HepG2 (cell line): ENCODE measurements at regions not wholly inside any gene's neighbourhood (a gene's known extent, or its start where the extent isn't known, plus 50 kb on each side); places are given as distances from the start of the nearest gene placed in this dataset.

ENCODE experiments used
- ATAC-seq: fragments of 200-7000 bp; cut with Tn5 transposase; 3 replicates; pipeline ENCODE4 v1.9.1; 2020; ENCODE audit warnings: mild to moderate bottlenecking, moderate library complexity
- BruUV-seq: library from RNA; stranded (reverse); fragments of 400-500 nt; replicated peaks from 2 replicates; lab custom pipeline; 2021; lab: Mats Ljungman, UMichigan
- CTCF ChIA-PET: fragments of 300-600 bp; formaldehyde crosslinking; extraction: SDS; loops from one replicate; lab custom pipeline; 2021; ENCODE audit warnings: low total read pairs, inconsistent platforms, low intra/inter-chr PET ratio; lab: Yijun Ruan, JAX
- POLR2A ChIA-PET: fragments of 350-600 bp; sonication (Branson Sonifier 250); formaldehyde crosslinking; loops from one replicate; lab custom pipeline; 2020; ENCODE audit warnings: antibody characterized with exemption, inconsistent platforms; lab: Yijun Ruan, JAX
- DNase-seq: peaks from one replicate; pipeline ENCODE4 v3.0.0-alpha.2; 2015; ENCODE audit warnings: low spot score
- FAIRE-seq: peaks from 3 replicates; lab custom pipeline; 2011; peaks lifted over from hg19 to GRCh38; lab: Jason Lieb, UNC
- H2AFZ ChIP-seq: one replicate; pipeline ENCODE4 v1.6.1; 2011; ENCODE audit warnings: low read length, inconsistent platforms
- H3K27ac ChIP-seq: fragments of 300-600 bp; 3 replicates; pipeline ENCODE4 v1.8.0; 2011; ENCODE audit warnings: mixed run types, mild to moderate bottlenecking, mixed read lengths, low read length, inconsistent platforms; ENCODE audit not compliant: insufficient read depth; ENCODE audit errors: extremely low read length
- H3K27me3 ChIP-seq, 2 experiments: fragments of 200-600 bp in 1 of 2; 2 replicates in 1 of 2; 3 replicates in 1 of 2; pipeline versions ENCODE4 v1.6.0 to v1.8.0; 2011; ENCODE audit warnings: low read length in 2 of 2, mild to moderate bottlenecking in 2 of 2, moderate library complexity in 2 of 2, inconsistent platforms in 1 of 2; ENCODE audit not compliant: insufficient read depth in 2 of 2, control insufficient read depth in 1 of 2
- H3K36me3 ChIP-seq, 2 experiments: fragments of 200-600 bp in 1 of 2; replicated peaks in 1 of 2; 2 replicates in 1 of 2; 3 replicates in 1 of 2; pipeline versions ENCODE4 v1.5.1 to v1.8.0; 2011; ENCODE audit warnings: low read length in 2 of 2, inconsistent platforms in 1 of 2; ENCODE audit not compliant: insufficient read depth in 2 of 2, control insufficient read depth in 1 of 2
- H3K4me1 ChIP-seq: 2 replicates; pipeline ENCODE4 v1.5.1; 2012; ENCODE audit warnings: low read length, inconsistent platforms; ENCODE audit not compliant: insufficient read depth
- H3K4me2 ChIP-seq: 2 replicates; pipeline ENCODE4 v1.6.0; 2011; ENCODE audit warnings: low read depth, low read length, inconsistent platforms
- H3K4me3 ChIP-seq, 3 experiments: fragments of 200-600 bp in 1 of 3; sonication (generic), shearing (Covaris generic) in 1 of 3; replicated peaks in 1 of 3; 2 replicates each; pipeline ENCODE4 v1.5.1; 2011 to 2016; ENCODE audit warnings: low read length in 3 of 3, inconsistent platforms in 2 of 3, low read depth in 2 of 3, mild to moderate bottlenecking in 2 of 3, control low read depth in 1 of 3, mixed read lengths in 1 of 3; ENCODE audit not compliant: insufficient read depth in 1 of 3
- H3K79me2 ChIP-seq: one replicate; pipeline ENCODE4 v1.6.1; 2011; ENCODE audit warnings: low read length, inconsistent platforms; ENCODE audit not compliant: insufficient read depth
- H3K9ac ChIP-seq: 2 replicates; pipeline ENCODE4 v1.6.0; 2011; ENCODE audit warnings: mild to moderate bottlenecking, low read depth, low read length, inconsistent platforms; ENCODE audit not compliant: insufficient read depth
- H3K9me3 ChIP-seq: 2 replicates; pipeline ENCODE4 v1.5.1; 2012; ENCODE audit warnings: mild to moderate bottlenecking, low read length
- H4K20me1 ChIP-seq: 2 replicates; pipeline ENCODE4 v1.6.0; 2011; ENCODE audit warnings: inconsistent platforms, mild to moderate bottlenecking, low read length, moderate library complexity; ENCODE audit not compliant: insufficient read depth
- CEBPB ChIP-seq: IDR thresholded peaks from 2 replicates; pipeline ENCODE4 v1.6.1; 2011; ENCODE audit warnings: low read depth, low read length, improper control_type of control experiment, borderline replicate concordance
- CTCF ChIP-seq: sonication (generic); formaldehyde crosslinking; IDR thresholded peaks from 2 replicates; pipeline ENCODE4 v1.5.0; 2020; ENCODE audit warnings: mild to moderate bottlenecking, missing genetic modification reagents, moderate library complexity
- HNF4G ChIP-seq, 2 experiments: sonication (generic) in 1 of 2; formaldehyde crosslinking in 1 of 2; IDR thresholded peaks; 2 replicates each; pipeline versions ENCODE4 v1.4.0 to v1.6.1; 2011 to 2020; ENCODE audit warnings: borderline replicate concordance in 2 of 2, low read depth in 2 of 2, mild to moderate bottlenecking in 2 of 2, low read length in 1 of 2, missing genetic modification reagents in 1 of 2, moderate library complexity in 1 of 2
- MED1 ChIP-seq: sonication (generic); formaldehyde crosslinking; IDR thresholded peaks from 2 replicates; pipeline ENCODE4 v1.4.0; 2020; ENCODE audit warnings: missing genetic modification reagents
- ZFP91 ChIP-seq: sonication (generic); formaldehyde crosslinking; IDR thresholded peaks from 2 replicates; pipeline ENCODE4 v1.9.0; 2022; ENCODE audit warnings: missing genetic modification reagents, mild to moderate bottlenecking, borderline replicate concordance
- ZNF121 ChIP-seq: sonication (generic); formaldehyde crosslinking; IDR thresholded peaks from 2 replicates; pipeline ENCODE4 v1.5.0; 2020; ENCODE audit warnings: mild to moderate bottlenecking, missing genetic modification reagents
- WGBS: methylation state at CpG from one replicate; pipeline ENCODE4 v1.1.6; 2017; ENCODE audit warnings: low lambda C conversion rate; 5-methylcytosine and 5-hydroxymethylcytosine counted together
- in situ Hi-C: cut with HindIII; loops from 2 replicates; pipeline ENCODE4 v1.10.0; 2017; ENCODE audit warnings: low pct_unique_long_range_greater_than_20kb; ENCODE audit not compliant: extremely low pct_ligation_motif_present
- intact Hi-C: fragments of 100-400 bp; cut with micrococcal nuclease; formaldehyde crosslinking; loops from one replicate; pipeline ENCODE4 v1.10.0; 2022; ENCODE audit not compliant: unreplicated experiment

- no TSS peak for BruUV-seq
- Histone ChIP-seq H3K4me3 (no peak overlapping the region), H3K79me2 (no peaks in the 10 kb centered on the region), H3K9ac (no peak overlapping the region), H4K20me1 (no peaks in the 10 kb centered on the region), H3K27ac (no peak overlapping the region), H2AFZ (no peak overlapping the region)
- FAIRE-seq, result no peak
- ATAC-seq, result peak; percentile 59
- CTCF ChIA-PET, result no interaction called here
- TF ChIP-seq CTCF (CRISPR knock-in tag) (no peak), HNF4G (IDR thresholded peaks at IDR 0.05; ENCODE audit: borderline replicate concordance, low read depth, low read length) (no peak), HNF4G (CRISPR knock-in tag; IDR thresholded peaks at IDR 0.05; ENCODE audit: borderline replicate concordance, low read depth) (no peak), CEBPB (peak; percentile 74), ZNF121 (CRISPR knock-in tag) (no peak), ZFP91 (CRISPR knock-in tag) (peak; percentile 17; the same call in 1 of the 2 replicates), MED1 (CRISPR knock-in tag) (no peak)
- TF ChIP-seq, all 625 proteins: peak for 2
- H3K4me2 ChIP-seq, result no peak overlapping the region
- intact Hi-C loops, result no loop called here
- H3K9me3 ChIP-seq, result no peaks in the 10 kb centered on the region
- 91% methylated on average over 4 of the region's 11 CpGs for WGBS
- in situ Hi-C loops, result no loop called here
- H3K36me3 ChIP-seq, result no peaks in the 10 kb centered on the region
- H3K27me3 ChIP-seq, result no peaks in the 10 kb centered on the region; a peak in 1 of 5 replicates
- H3K4me1 ChIP-seq, result peaks cover 25% of the 10 kb centered on the region
- DNase-seq, result peak; percentile 29
- POLR2A ChIA-PET, result no interaction called here
These were observed 68.2 kb downstream of the PSMG1 start for GRCh38 chr21:39114871-39115575.
